PC-9 (cell line): ENCODE measurements at regions not wholly inside any gene's neighbourhood (a gene's known extent, or its start where the extent isn't known, plus 50 kb on each side); places are given as distances from the start of the nearest gene placed in this dataset.

Source experiments
- BruUV-seq: library from RNA; stranded (reverse); fragments of 400-500 nt; replicated peaks from 2 replicates; lab custom pipeline; 2021; lab: Mats Ljungman, UMichigan
- CTCF ChIA-PET: fragments of 300-600 bp; sonication (Branson Sonifier 250); formaldehyde crosslinking; loops from one replicate; lab custom pipeline; 2022; ENCODE audit warnings: antibody characterized with exemption; lab: Charles Lee
- POLR2A ChIA-PET: fragments of 300-600 bp; sonication (Branson Sonifier 250); formaldehyde crosslinking; loops from one replicate; lab custom pipeline; 2022; ENCODE audit warnings: antibody characterized with exemption; ENCODE audit not compliant: unreplicated experiment; lab: Charles Lee
- DNase-seq, 2 experiments: peaks; one replicate each; pipeline versions ENCODE4 v3.0.0 to v3.0.0-alpha.2; 2015 to 2022; ENCODE audit warnings: mixed read lengths in 1 of 2
- H2AFZ ChIP-seq: fragments of 200-600 bp; sonication (generic); 2 replicates; pipeline ENCODE4 v1.8.1; 2017; ENCODE audit warnings: antibody characterized with exemption
- H3F3A ChIP-seq: fragments of 200-600 bp; sonication (generic); 2 replicates; pipeline ENCODE4 v1.8.1; 2017; ENCODE audit warnings: antibody characterized with exemption, mild to moderate bottlenecking, low read depth; ENCODE audit not compliant: insufficient read depth
- H3K27ac ChIP-seq: fragments of 200-600 bp; sonication (generic); 2 replicates; pipeline ENCODE4 v1.6.1; 2016; ENCODE audit warnings: mixed run types
- H3K27me3 ChIP-seq: fragments of 200-600 bp; sonication (generic); 2 replicates; pipeline ENCODE4 v1.6.1; 2016; ENCODE audit warnings: low read depth, mixed run types; ENCODE audit not compliant: insufficient read depth
- H3K36me3 ChIP-seq: fragments of 200-600 bp; sonication (generic); 2 replicates; pipeline ENCODE4 v1.6.1; 2016; ENCODE audit warnings: low read depth, mixed run types
- H3K4me1 ChIP-seq: fragments of 200-600 bp; sonication (generic); replicated peaks from 2 replicates; pipeline ENCODE4 v1.6.1; 2016; ENCODE audit warnings: mixed run types; ENCODE audit not compliant: insufficient read depth
- H3K4me2 ChIP-seq: fragments of 200-600 bp; sonication (generic); 2 replicates; pipeline ENCODE4 v1.6.1; 2017; ENCODE audit warnings: mixed run types
- H3K4me3 ChIP-seq: fragments of 200-600 bp; sonication (generic); 2 replicates; pipeline ENCODE4 v1.6.1; 2016; ENCODE audit warnings: mixed run types
- H3K79me2 ChIP-seq: fragments of 200-600 bp; sonication (generic); 2 replicates; pipeline ENCODE4 v1.6.1; 2017; ENCODE audit warnings: low read depth, mixed run types
- H3K9me2 ChIP-seq: fragments of 200-600 bp; sonication (generic); 2 replicates; pipeline ENCODE4 v1.8.1; 2017; ENCODE audit warnings: mild to moderate bottlenecking; ENCODE audit not compliant: insufficient read depth
- H3K9me3 ChIP-seq: fragments of 200-600 bp; sonication (generic); 2 replicates; pipeline ENCODE4 v1.8.1; 2016; ENCODE audit warnings: low read depth; ENCODE audit not compliant: insufficient read depth
- H4K20me1 ChIP-seq: fragments of 200-600 bp; sonication (generic); 2 replicates; pipeline ENCODE4 v1.8.1; 2017; ENCODE audit not compliant: insufficient read depth
- EZH2 ChIP-seq: fragments of 200-600 bp; sonication (generic); IDR thresholded peaks from 2 replicates; pipeline ENCODE4 v1.8.0; 2017; ENCODE audit warnings: antibody characterized with exemption, low read depth
- intact Hi-C: fragments of 100-400 bp; cut with micrococcal nuclease; formaldehyde crosslinking; loops from one replicate; pipeline ENCODE4 v1.10.0; 2022; ENCODE audit not compliant: unreplicated experiment
- TF ChIP-seq, protein P1 (sequence below): fragments of 200-600 bp; sonication (generic); conservative IDR thresholded peaks from 2 replicates; pipeline ENCODE4 v1.6.1; 2017; ENCODE audit warnings: mixed run types, antibody characterized with exemption, mild to moderate bottlenecking, moderate library complexity

DNA sequence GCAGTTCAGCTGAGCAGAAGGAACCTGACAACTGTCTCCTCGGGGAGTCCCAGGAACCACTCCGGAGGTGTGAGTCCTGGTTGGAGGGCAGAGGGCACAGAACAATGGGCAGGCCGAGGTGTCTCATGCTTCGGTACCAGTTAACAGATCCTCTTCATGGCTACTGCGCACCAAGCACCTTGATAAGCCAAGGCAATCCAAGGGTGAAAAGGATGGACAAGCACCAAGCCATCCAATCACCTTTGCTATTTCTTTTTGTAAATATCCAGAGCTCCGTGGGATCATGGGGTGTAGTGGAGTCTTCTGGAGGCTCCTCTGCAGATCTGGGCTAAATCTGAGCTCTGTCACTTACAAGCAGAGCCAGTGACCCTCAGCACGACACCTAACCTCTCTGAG is 233.5 kb downstream of the WDR11 start:
- H2AFZ ChIP-seq = no peak overlapping the region
- H3K9me2 ChIP-seq = no peaks in the 10 kb centered on the region
- H3K4me3 ChIP-seq = no peak overlapping the region
- no peak overlapping the region for H3K27ac ChIP-seq
- ChIA-PET POLR2A (no interaction called here), CTCF (no interaction called here)
- intact Hi-C loops = no loop called here
- no peaks in the 10 kb centered on the region for H3K4me1 ChIP-seq
- H3K9me3 ChIP-seq = no peaks in the 10 kb centered on the region
- TF ChIP-seq, protein P1, sequence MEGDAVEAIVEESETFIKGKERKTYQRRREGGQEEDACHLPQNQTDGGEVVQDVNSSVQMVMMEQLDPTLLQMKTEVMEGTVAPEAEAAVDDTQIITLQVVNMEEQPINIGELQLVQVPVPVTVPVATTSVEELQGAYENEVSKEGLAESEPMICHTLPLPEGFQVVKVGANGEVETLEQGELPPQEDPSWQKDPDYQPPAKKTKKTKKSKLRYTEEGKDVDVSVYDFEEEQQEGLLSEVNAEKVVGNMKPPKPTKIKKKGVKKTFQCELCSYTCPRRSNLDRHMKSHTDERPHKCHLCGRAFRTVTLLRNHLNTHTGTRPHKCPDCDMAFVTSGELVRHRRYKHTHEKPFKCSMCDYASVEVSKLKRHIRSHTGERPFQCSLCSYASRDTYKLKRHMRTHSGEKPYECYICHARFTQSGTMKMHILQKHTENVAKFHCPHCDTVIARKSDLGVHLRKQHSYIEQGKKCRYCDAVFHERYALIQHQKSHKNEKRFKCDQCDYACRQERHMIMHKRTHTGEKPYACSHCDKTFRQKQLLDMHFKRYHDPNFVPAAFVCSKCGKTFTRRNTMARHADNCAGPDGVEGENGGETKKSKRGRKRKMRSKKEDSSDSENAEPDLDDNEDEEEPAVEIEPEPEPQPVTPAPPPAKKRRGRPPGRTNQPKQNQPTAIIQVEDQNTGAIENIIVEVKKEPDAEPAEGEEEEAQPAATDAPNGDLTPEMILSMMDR = no peak
- TF ChIP-seq EZH2 = no peak
- no TSS peak for BruUV-seq
- H3K36me3 ChIP-seq = no peaks in the 10 kb centered on the region
- DNase-seq = no peak
- no peaks in the 10 kb centered on the region for H3K79me2 ChIP-seq
- peaks cover 25% of the 10 kb centered on the region for H3K27me3 ChIP-seq
- no peaks in the 10 kb centered on the region for H3F3A ChIP-seq
- no peak overlapping the region for H3K4me2 ChIP-seq
- H4K20me1 ChIP-seq = no peaks in the 10 kb centered on the region

DNA sequence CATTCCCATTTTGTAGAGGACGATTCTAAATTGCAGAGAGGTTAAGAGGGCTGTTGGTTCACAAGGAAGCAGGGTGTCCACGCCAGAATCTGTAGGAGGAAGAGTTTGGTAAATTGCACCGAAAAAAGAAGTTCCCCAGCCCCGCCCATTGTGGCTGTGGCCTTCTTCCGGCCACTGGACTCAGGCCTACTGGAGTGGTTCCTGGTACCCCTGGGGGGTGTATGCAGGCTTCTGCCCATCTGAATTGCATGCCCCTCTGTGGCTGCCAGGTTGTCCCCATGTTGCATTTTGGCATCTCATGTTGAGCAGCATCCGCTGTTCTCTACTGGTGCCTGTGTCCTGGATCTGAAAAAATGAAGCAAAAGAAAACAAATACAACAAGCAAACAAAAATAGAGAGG is 234.2 kb downstream of the WDR11 start:
- H3K9me3 ChIP-seq = no peaks in the 10 kb centered on the region
- no peaks in the 10 kb centered on the region for H3F3A ChIP-seq
- H3K27me3 ChIP-seq = peaks cover 21% of the 10 kb centered on the region
- H3K9me2 ChIP-seq = no peaks in the 10 kb centered on the region
- TF ChIP-seq EZH2 = no peak
- TF ChIP-seq, protein P1 = no peak
- H4K20me1 ChIP-seq = no peaks in the 10 kb centered on the region
- no peak for DNase-seq
- H3K36me3 ChIP-seq = no peaks in the 10 kb centered on the region
- BruUV-seq = no TSS peak
- intact Hi-C loops = no loop called here
- H3K4me2 ChIP-seq = no peak overlapping the region
- POLR2A ChIA-PET = no interaction called here
- H3K4me3 ChIP-seq = no peak overlapping the region
- CTCF ChIA-PET = no interaction called here
- H3K27ac ChIP-seq = no peak overlapping the region
- H3K79me2 ChIP-seq = no peaks in the 10 kb centered on the region
- no peak overlapping the region for H2AFZ ChIP-seq
- H3K4me1 ChIP-seq = no peaks in the 10 kb centered on the region

DNA sequence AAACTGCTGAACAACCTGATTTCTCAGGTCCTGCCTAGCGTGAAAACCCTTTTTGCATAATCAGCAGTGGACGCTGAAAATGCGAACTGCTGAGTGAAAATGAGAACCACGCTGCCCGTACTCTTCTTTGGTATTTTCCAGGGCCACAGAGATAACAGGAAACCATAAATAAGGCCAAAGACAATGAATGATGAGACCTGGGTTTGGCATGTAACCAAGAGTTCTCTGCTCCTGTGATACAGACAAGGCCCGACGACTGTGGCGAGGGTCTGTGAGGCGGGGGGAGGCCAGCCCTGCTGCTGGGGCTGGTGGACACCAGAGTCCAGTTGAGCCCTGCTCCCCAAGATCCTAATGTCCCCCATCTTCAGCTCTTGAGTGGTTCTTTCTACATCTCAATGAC is 236.0 kb downstream of the WDR11 start:
- Histone ChIP-seq H3K9me3 (no peaks in the 10 kb centered on the region), H3K27ac (no peak overlapping the region), H3K4me2 (no peak overlapping the region), H4K20me1 (no peaks in the 10 kb centered on the region), H3F3A (no peaks in the 10 kb centered on the region), H3K4me3 (no peak overlapping the region), H3K4me1 (no peaks in the 10 kb centered on the region), H3K27me3 (peaks cover 11% of the 10 kb centered on the region; the same call in 1 of the 2 replicates), H3K36me3 (no peaks in the 10 kb centered on the region), H3K79me2 (no peaks in the 10 kb centered on the region), H2AFZ (no peak overlapping the region), H3K9me2 (no peaks in the 10 kb centered on the region)
- DNase-seq = no peak
- no TSS peak for BruUV-seq
- CTCF ChIA-PET = no interaction called here
- intact Hi-C loops = no loop called here
- POLR2A ChIA-PET = no interaction called here
- no peak for TF ChIP-seq EZH2
- TF ChIP-seq, protein P1 = no peak
